ENCODE measurements at regions not wholly inside any gene's neighbourhood (a gene's known extent, or its start where the extent isn't known, plus 50 kb on each side); places are given as distances from the start of the nearest gene placed in this dataset.

GRCh38 chr5:179422213-179422855, 77.1 kb upstream of the ADAMTS2 start (continued):
- no peak for TF ChIP-seq ZNF8 (CRISPR knock-in tag; IDR thresholded peaks at IDR 0.05)
- no peak for TF ChIP-seq ZNF565 (CRISPR knock-in tag; conservative IDR thresholded peaks at IDR 0.05; ENCODE audit: low read depth)
- TF ChIP-seq TSHZ2 (CRISPR knock-in tag; IDR thresholded peaks at IDR 0.05), result no peak
- no peak for TF ChIP-seq RARB (CRISPR knock-in tag; IDR thresholded peaks at IDR 0.05)
- no peak for TF ChIP-seq ZNF70 (CRISPR knock-in tag; IDR thresholded peaks at IDR 0.05)
- TF ChIP-seq CSRNP3 (CRISPR knock-in tag; IDR thresholded peaks at IDR 0.05), result no peak
- TF ChIP-seq ISL1 (CRISPR knock-in tag; IDR thresholded peaks at IDR 0.05), result no peak
- TF ChIP-seq CSDC2 (CRISPR knock-in tag; IDR thresholded peaks at IDR 0.05), result no peak

DNA sequence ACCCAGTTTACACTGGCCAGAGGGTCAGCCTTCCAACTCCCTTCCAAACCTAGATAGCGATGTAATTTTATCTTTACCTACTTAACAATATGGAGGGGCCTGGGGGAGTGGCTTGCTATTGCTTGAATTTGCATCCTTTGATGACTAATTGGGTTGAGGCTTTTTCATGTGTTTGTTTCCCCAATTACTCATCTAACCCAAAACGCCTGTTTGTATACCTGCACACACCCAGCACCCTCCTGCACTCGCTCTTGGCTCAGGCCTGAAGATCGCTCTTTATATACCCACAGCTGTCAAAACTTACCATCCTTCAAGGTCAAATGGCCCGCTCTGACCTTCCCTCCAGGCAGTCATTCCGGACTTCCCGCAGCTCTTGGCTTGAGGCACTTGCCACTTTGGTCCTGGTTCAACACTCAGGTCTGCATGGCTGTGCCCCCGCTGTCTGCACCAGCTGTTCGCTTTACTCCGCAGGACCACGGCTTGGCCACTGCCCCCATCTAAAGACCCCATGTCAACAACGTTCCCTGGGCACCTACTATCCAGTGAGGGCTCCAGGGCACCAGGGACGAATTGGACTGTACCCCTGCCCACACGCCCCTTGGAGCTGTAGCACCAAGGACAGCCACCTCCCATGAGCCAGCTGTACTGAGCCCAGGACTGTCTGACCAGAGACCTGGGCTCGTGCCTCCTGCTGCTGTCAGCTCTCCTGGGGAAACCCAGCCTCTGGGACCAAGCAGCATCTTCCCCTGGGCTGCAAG, 76.1 kb upstream of the ADAMTS2 start:
- TF ChIP-seq ZNF565 (CRISPR knock-in tag; conservative IDR thresholded peaks at IDR 0.05; ENCODE audit: low read depth) (no peak), ZFP30 (CRISPR knock-in tag; IDR thresholded peaks at IDR 0.05) (no peak), ARNTL (CRISPR knock-in tag; IDR thresholded peaks at IDR 0.05; ENCODE audit: borderline replicate concordance, low read depth) (no peak), ZC3H10 (CRISPR knock-in tag; IDR thresholded peaks at IDR 0.05) (no peak), ZNF70 (CRISPR knock-in tag; IDR thresholded peaks at IDR 0.05) (no peak), TCF4 (CRISPR knock-in tag; IDR thresholded peaks at IDR 0.05; ENCODE audit: borderline replicate concordance) (no peak), PATZ1 (CRISPR knock-in tag; IDR thresholded peaks at IDR 0.05; ENCODE audit: borderline replicate concordance) (no peak), CSRNP3 (CRISPR knock-in tag; IDR thresholded peaks at IDR 0.05) (no peak), ESRRG (CRISPR knock-in tag; IDR thresholded peaks at IDR 0.05) (no peak), ISL1 (CRISPR knock-in tag; IDR thresholded peaks at IDR 0.05) (no peak), PPARA (CRISPR knock-in tag; IDR thresholded peaks at IDR 0.05; ENCODE audit: borderline replicate concordance) (no peak), RARB (CRISPR knock-in tag; IDR thresholded peaks at IDR 0.05) (no peak)
- ATAC-seq, result no peak

- ATAC-seq, result no peak
- TF ChIP-seq, protein P1, sequence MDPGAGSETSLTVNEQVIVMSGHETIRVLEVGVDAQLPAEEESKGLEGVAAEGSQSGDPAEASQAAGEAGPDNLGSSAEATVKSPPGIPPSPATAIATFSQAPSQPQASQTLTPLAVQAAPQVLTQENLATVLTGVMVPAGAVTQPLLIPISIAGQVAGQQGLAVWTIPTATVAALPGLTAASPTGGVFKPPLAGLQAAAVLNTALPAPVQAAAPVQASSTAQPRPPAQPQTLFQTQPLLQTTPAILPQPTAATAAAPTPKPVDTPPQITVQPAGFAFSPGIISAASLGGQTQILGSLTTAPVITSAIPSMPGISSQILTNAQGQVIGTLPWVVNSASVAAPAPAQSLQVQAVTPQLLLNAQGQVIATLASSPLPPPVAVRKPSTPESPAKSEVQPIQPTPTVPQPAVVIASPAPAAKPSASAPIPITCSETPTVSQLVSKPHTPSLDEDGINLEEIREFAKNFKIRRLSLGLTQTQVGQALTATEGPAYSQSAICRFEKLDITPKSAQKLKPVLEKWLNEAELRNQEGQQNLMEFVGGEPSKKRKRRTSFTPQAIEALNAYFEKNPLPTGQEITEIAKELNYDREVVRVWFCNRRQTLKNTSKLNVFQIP (CRISPR knock-in tag; IDR thresholded peaks at IDR 0.05; ENCODE audit: borderline replicate concordance, low read depth), result no peak
- no peak for TF ChIP-seq ZFP30 (CRISPR knock-in tag; IDR thresholded peaks at IDR 0.05)
- no peak for TF ChIP-seq ESRRG (CRISPR knock-in tag; IDR thresholded peaks at IDR 0.05)
- no peak for TF ChIP-seq SNAI2 (CRISPR knock-in tag; IDR thresholded peaks at IDR 0.05)
- TF ChIP-seq ZC3H10 (CRISPR knock-in tag; IDR thresholded peaks at IDR 0.05), result no peak
- no peak for TF ChIP-seq ISL1 (CRISPR knock-in tag; IDR thresholded peaks at IDR 0.05)
- no peak for TF ChIP-seq OSR1 (CRISPR knock-in tag; IDR thresholded peaks at IDR 0.05)
- TF ChIP-seq TSHZ2 (CRISPR knock-in tag; IDR thresholded peaks at IDR 0.05), result no peak
- TF ChIP-seq RARB (CRISPR knock-in tag; IDR thresholded peaks at IDR 0.05), result no peak
- TF ChIP-seq ARNTL (CRISPR knock-in tag; IDR thresholded peaks at IDR 0.05; ENCODE audit: borderline replicate concordance, low read depth), result no peak
- TF ChIP-seq CSRNP3 (CRISPR knock-in tag; IDR thresholded peaks at IDR 0.05), result no peak
- TF ChIP-seq PPARA (CRISPR knock-in tag; IDR thresholded peaks at IDR 0.05; ENCODE audit: borderline replicate concordance), result no peak
- no peak for TF ChIP-seq ZFP3 (CRISPR knock-in tag; IDR thresholded peaks at IDR 0.05)
- TF ChIP-seq GLIS3 (CRISPR knock-in tag; IDR thresholded peaks at IDR 0.05), result no peak
Measured at GRCh38 chr5:179420476-179420875, 75.2 kb upstream of the ADAMTS2 start.

Measured in SK-N-SH treated with all-trans-retinoic acid at 6 μM for 48 hours (cell line).